Activated CD8-positive, alpha-beta T cell treated with anti-CD3 and anti-CD28 coated beads for 36 hours (primary cell): ENCODE measurements at regions not wholly inside any gene's neighbourhood (a gene's known extent, or its start where the extent isn't known, plus 50 kb on each side); places are given as distances from the start of the nearest gene placed in this dataset.

Experiments used
- ATAC-seq: fragments of 200-7000 bp; cut with Tn5 transposase; one replicate; pipeline ENCODE4 v1.10.0; 2021; ENCODE audit warnings: mild to moderate bottlenecking, moderate library complexity
- CTCF ChIA-PET: fragments of 350-600 bp; sonication (Branson Sonifier 250); formaldehyde crosslinking; loops from one replicate; lab custom pipeline; 2021; ENCODE audit warnings: antibody characterized with exemption; lab: Charles Lee
- POLR2A ChIA-PET: fragments of 350-600 bp; sonication (Branson Sonifier 250); formaldehyde crosslinking; loops from one replicate; lab custom pipeline; 2021; ENCODE audit warnings: antibody characterized with exemption; lab: Charles Lee
- DNase-seq: peaks from one replicate; pipeline ENCODE4 v3.0.0-alpha.2; 2020
- H3K27ac Mint-ChIP-seq: one replicate; pipeline ENCODE4 v1.8.0; 2021; ENCODE audit warnings: mild to moderate bottlenecking, mixed read lengths
- H3K27me3 Mint-ChIP-seq: one replicate; pipeline ENCODE4 v1.8.0; 2021; ENCODE audit warnings: mixed read lengths
- H3K36me3 Mint-ChIP-seq: one replicate; pipeline ENCODE4 v1.8.0; 2021; ENCODE audit warnings: low read depth, mixed read lengths
- H3K4me1 Mint-ChIP-seq: one replicate; pipeline ENCODE4 v1.8.0; 2021; ENCODE audit warnings: low read depth, mixed read lengths
- H3K4me3 Mint-ChIP-seq: one replicate; pipeline ENCODE4 v1.8.0; 2021; ENCODE audit warnings: mild to moderate bottlenecking, moderate library complexity, mixed read lengths
- H3K9me3 Mint-ChIP-seq: one replicate; pipeline ENCODE4 v1.8.0; 2021; ENCODE audit warnings: mixed read lengths
- intact Hi-C: fragments of 100-400 bp; cut with micrococcal nuclease; formaldehyde crosslinking; loops from one replicate; pipeline ENCODE4 v1.10.0; 2022
- TF ChIP-seq, protein P1 (sequence below): fragments of 200-600 bp; IDR thresholded peaks from one replicate; pipeline ENCODE4 v1.8.0; 2022; ENCODE audit warnings: antibody characterized with exemption, mild to moderate bottlenecking

DNA sequence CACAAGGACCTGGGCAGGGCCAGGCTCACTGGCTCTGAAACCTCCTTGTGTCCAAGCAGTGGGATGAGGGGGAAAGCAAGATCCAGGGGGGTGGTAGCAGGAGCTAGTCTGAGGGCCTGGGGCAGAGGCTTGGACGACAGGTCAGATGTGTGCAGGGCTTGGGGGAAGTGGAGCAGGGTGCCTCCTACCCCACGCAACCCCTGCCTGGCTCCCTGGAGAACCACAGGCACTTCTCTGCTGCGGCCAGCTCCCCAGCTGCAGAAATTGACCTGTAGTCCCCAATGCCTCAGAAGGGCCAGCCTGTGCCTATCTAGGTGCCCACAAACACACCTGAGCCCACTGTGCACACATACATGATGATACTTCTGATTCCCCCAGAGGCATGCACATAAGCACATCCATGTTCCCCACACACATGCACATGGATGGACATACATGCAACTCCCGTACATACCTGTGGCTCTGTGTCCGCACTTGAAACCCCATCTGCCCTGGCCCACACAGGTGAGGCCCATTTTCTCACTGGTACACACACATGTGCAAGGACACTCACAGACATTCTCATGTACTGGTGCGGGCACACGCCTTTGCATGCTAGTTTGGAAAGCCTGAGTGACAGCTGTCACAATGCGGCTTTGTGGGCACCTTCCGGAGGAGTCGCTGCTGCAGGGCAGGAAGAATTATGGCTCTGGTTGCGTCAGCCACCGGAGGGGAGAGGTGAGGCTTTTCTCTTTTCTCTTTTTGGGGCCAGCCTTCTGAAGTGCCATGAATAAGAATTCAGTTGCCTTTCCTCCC lies 247.2 kb upstream of the CSF3R start:
- Mint-ChIP-seq H3K4me1 (no peaks in the 10 kb centered on the region), H3K9me3 (no peaks in the 10 kb centered on the region), H3K27me3 (peaks cover 24% of the 10 kb centered on the region), H3K4me3 (no peak overlapping the region), H3K36me3 (no peaks in the 10 kb centered on the region), H3K27ac (no peak overlapping the region)
- DNase-seq = peak; percentile 20
- ChIA-PET CTCF (no interaction called here), POLR2A (no interaction called here)
- TF ChIP-seq, protein P1, sequence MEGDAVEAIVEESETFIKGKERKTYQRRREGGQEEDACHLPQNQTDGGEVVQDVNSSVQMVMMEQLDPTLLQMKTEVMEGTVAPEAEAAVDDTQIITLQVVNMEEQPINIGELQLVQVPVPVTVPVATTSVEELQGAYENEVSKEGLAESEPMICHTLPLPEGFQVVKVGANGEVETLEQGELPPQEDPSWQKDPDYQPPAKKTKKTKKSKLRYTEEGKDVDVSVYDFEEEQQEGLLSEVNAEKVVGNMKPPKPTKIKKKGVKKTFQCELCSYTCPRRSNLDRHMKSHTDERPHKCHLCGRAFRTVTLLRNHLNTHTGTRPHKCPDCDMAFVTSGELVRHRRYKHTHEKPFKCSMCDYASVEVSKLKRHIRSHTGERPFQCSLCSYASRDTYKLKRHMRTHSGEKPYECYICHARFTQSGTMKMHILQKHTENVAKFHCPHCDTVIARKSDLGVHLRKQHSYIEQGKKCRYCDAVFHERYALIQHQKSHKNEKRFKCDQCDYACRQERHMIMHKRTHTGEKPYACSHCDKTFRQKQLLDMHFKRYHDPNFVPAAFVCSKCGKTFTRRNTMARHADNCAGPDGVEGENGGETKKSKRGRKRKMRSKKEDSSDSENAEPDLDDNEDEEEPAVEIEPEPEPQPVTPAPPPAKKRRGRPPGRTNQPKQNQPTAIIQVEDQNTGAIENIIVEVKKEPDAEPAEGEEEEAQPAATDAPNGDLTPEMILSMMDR = no peak
- ATAC-seq = no peak
- intact Hi-C loops = no loop called here

DNA sequence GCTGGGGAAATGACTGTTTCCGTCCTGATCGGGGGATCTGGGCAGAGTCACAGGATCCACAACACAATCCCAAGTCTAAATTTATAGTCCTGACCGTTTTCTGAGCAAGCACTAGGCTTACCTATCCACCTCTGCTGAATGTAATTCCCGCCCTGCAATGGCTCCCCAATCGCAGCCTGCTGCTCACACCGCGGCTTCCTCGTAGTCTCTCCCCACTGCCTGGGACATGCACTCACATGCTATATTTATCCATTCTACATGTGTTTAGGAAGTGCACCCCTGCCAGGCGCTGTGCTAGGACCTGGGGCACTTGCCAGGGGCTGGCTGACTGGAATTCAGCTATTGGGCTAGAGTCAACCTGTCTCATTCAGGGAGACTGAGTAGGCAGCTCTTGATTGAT lies 246.6 kb upstream of the CSF3R start:
- intact Hi-C loops = no loop called here
- Mint-ChIP-seq H3K9me3 (no peaks in the 10 kb centered on the region), H3K27ac (no peak overlapping the region), H3K27me3 (peaks cover 20% of the 10 kb centered on the region), H3K4me1 (no peaks in the 10 kb centered on the region), H3K4me3 (no peak overlapping the region), H3K36me3 (no peaks in the 10 kb centered on the region)
- DNase-seq (no peak), ATAC-seq (no peak)
- TF ChIP-seq, protein P1 = no peak
- CTCF ChIA-PET = no interaction called here
- POLR2A ChIA-PET = no interaction called here

DNA sequence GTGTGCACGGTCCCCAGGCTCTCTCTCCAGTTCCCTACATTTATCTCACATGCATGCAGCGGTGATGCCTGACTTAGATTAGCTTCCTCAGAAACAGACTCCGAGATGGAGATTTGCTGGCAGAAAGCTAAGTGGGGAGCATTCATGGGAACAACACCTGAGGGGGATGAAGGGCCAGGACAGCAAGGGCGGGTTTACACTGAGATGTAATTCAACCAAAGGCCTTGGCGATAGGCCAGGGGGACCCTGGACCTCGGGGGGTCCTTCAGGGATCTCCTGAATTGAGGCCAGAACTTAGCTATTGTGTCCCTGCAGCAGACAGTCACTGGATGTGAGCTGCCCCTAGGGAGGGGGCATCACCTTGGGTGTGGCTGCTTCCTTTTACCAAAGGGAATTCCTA lies 246.1 kb upstream of the CSF3R start:
- Mint-ChIP-seq H3K36me3 (no peaks in the 10 kb centered on the region), H3K4me3 (no peak overlapping the region), H3K27me3 (peaks cover 18% of the 10 kb centered on the region), H3K27ac (no peak overlapping the region), H3K9me3 (no peaks in the 10 kb centered on the region), H3K4me1 (no peaks in the 10 kb centered on the region)
- CTCF ChIA-PET = no interaction called here
- intact Hi-C loops = no loop called here
- POLR2A ChIA-PET = no interaction called here
- DNase-seq (no peak), ATAC-seq (no peak)
- TF ChIP-seq, protein P1 = no peak

DNA sequence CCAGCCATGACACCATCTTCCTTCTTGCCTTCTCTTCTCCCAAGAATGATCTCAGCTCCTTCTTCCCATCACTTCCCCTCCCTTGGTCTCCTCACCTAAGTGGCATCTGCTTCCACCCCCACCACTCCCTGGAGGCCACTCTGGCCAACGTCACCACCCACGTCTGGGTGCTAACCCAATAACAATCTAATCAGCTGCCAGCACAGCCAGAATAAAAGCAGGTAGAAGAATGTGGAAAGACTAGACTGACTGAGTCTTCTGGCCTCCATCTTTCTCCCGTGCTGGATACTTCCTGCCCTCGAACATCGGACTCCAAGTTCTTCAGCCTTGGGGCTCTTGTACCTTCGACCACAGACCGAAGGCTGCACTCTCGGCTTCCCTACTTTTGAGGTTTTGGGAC lies 245.3 kb upstream of the CSF3R start:
- H3K4me3 Mint-ChIP-seq = no peak overlapping the region
- H3K27me3 Mint-ChIP-seq = peaks cover 21% of the 10 kb centered on the region
- ChIA-PET POLR2A (no interaction called here), CTCF (no interaction called here)
- H3K36me3 Mint-ChIP-seq = no peaks in the 10 kb centered on the region
- intact Hi-C loops = no loop called here
- no peak overlapping the region for H3K27ac Mint-ChIP-seq
- no peaks in the 10 kb centered on the region for H3K4me1 Mint-ChIP-seq
- TF ChIP-seq, protein P1 = no peak
- ATAC-seq (no peak), DNase-seq (no peak)
- H3K9me3 Mint-ChIP-seq = no peaks in the 10 kb centered on the region

DNA sequence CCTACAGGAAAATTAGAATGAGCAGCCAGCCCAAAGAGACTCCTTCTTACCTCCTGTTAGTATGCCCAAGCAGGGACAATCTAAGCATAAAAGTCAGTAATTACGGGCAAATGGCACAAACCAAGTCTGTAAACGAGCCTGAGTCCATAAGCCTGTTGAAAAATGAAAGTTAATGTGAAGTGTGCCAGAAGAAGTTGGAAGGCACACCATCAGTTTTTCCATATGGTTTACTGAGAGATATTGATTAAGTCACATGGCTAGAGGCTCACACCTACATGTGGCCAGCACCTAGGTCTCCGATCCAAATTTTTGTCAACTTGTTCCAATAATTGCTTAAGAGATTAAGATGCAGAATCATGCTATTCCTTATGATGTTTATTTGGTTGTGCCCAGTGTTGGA lies 242.4 kb upstream of the CSF3R start:
- intact Hi-C loops = no loop called here
- Mint-ChIP-seq H3K36me3 (no peaks in the 10 kb centered on the region), H3K4me3 (no peak overlapping the region), H3K27ac (no peak overlapping the region), H3K9me3 (no peaks in the 10 kb centered on the region), H3K27me3 (peaks cover 22% of the 10 kb centered on the region), H3K4me1 (no peaks in the 10 kb centered on the region)
- ChIA-PET CTCF (no interaction called here), POLR2A (no interaction called here)
- DNase-seq (no peak), ATAC-seq (no peak)
- TF ChIP-seq, protein P1 = no peak
